ENCODE measurements at regions not wholly inside any gene's neighbourhood (a gene's known extent, or its start where the extent isn't known, plus 50 kb on each side); places are given as distances from the start of the nearest gene placed in this dataset.
"Not testable (repeated sequence)": the region's sequence is repeated elsewhere in the genome, so short reads cannot be mapped to it uniquely, and the experiment has no call there.

GRCh38 chr2:180829261-180829660 lies 151.1 kb upstream of the UBE2E3 start:
- DNase-seq = no peak

- DNase-seq = no peak
These were observed 151.6 kb upstream of the UBE2E3 start for GRCh38 chr2:180828756-180829155.

GRCh38 chr2:180823546-180824141 lies 156.8 kb upstream of the UBE2E3 start:
- no peak for DNase-seq

- no peak for DNase-seq
These were observed 161.3 kb upstream of the UBE2E3 start for GRCh38 chr2:180819106-180819505.

GRCh38 chr2:180818700-180819099 lies 161.7 kb upstream of the UBE2E3 start:
- DNase-seq = not testable (repeated sequence)

- DNase-seq = no peak
These were observed 181.3 kb upstream of the UBE2E3 start for GRCh38 chr2:180799141-180799540.

GRCh38 chr2:180790891-180791290 lies 189.5 kb upstream of the UBE2E3 start:
- no peak for DNase-seq

- no peak for DNase-seq
These were observed 193.1 kb upstream of the UBE2E3 start for GRCh38 chr2:180787330-180787729.

GRCh38 chr2:180781276-180781675 lies 199.1 kb upstream of the UBE2E3 start:
- DNase-seq = no peak

GRCh38 chr2:180778291-180778690 lies 202.1 kb upstream of the UBE2E3 start:
- no peak for DNase-seq

GRCh38 chr2:180776921-180777320 lies 203.5 kb upstream of the UBE2E3 start:
- DNase-seq = no peak

- no peak for DNase-seq
These were observed 204.7 kb upstream of the UBE2E3 start for GRCh38 chr2:180775711-180776110.

GRCh38 chr2:180765316-180765715 lies 215.1 kb upstream of the UBE2E3 start:
- not testable (repeated sequence) for DNase-seq

- no peak for DNase-seq
These were observed 217.0 kb upstream of the UBE2E3 start for GRCh38 chr2:180763263-180763989.

- no peak for DNase-seq
These were observed 219.2 kb upstream of the UBE2E3 start for GRCh38 chr2:180761224-180761623.

GRCh38 chr2:180759631-180760030 lies 220.8 kb upstream of the UBE2E3 start:
- no peak for DNase-seq

- no peak for DNase-seq
These were observed 226.3 kb upstream of the UBE2E3 start for GRCh38 chr2:180753809-180754761.

- DNase-seq = no peak
These were observed 229.0 kb upstream of the UBE2E3 start for GRCh38 chr2:180751306-180751920.

GRCh38 chr2:180747728-180748127 lies 232.7 kb upstream of the UBE2E3 start:
- DNase-seq = no peak

GRCh38 chr2:180743401-180743800 lies 237.0 kb upstream of the UBE2E3 start:
- DNase-seq = no peak

GRCh38 chr2:180742801-180743200 lies 237.6 kb upstream of the UBE2E3 start:
- no peak for DNase-seq

- no peak for DNase-seq
These were observed 241.3 kb upstream of the UBE2E3 start for GRCh38 chr2:180739070-180739469.

- no peak for DNase-seq
These were observed 244.6 kb upstream of the UBE2E3 start for GRCh38 chr2:180735799-180736198.
